HG02884 (cell line): ENCODE measurements at regions not wholly inside any gene's neighbourhood (a gene's known extent, or its start where the extent isn't known, plus 50 kb on each side); places are given as distances from the start of the nearest gene placed in this dataset.

ENCODE experiments used
- ATAC-seq: cut with Tn5 transposase; IDR thresholded peaks from one replicate; pipeline ENCODE4 v1.9.1; 2021; ENCODE audit warnings: mild to moderate bottlenecking, moderate library complexity; ENCODE audit not compliant: unreplicated experiment

GRCh38 chr2:3001615-3002560 is 375.7 kb downstream of the EIPR1 start:
- peak; percentile 54 for ATAC-seq

GRCh38 chr2:3000968-3001367 is 376.6 kb downstream of the EIPR1 start:
- no peak for ATAC-seq

- no peak for ATAC-seq
These were observed 377.5 kb downstream of the EIPR1 start for GRCh38 chr2:3000125-3000524.

- ATAC-seq, result no peak
These were observed 378.6 kb downstream of the EIPR1 start for GRCh38 chr2:2998971-2999370.

DNA sequence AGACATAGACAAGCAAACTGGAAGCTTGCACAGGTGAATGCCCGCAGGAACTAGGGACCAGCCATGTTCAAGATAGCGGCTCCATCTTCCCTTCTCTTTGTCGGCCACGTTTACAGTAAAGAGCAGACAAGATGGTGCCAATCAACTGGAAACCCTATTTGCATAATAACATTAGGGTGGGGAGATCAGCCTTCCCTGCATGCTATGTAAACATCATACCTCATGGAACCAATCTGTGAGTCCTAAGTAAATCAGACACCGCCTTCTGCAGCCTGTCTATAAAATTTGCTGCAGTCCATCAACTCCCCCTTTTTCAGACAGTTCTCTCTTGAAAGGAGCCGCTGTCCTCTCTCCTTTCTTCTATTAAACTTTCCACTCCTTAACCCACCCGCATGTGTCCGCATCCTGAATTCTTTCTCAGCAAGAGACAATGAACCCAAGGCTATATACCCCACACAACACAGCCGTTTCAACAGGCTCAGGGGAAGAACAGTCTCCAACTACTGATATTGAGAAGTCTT is 384.4 kb downstream of the EIPR1 start:
- ATAC-seq, result no peak

- no peak for ATAC-seq
These were observed 385.0 kb downstream of the EIPR1 start for GRCh38 chr2:2992634-2993033.

GRCh38 chr2:2985020-2985419 is 392.6 kb downstream of the EIPR1 start:
- no peak for ATAC-seq

GRCh38 chr2:2981000-2981399 is 396.6 kb downstream of the EIPR1 start:
- ATAC-seq, result no peak

DNA sequence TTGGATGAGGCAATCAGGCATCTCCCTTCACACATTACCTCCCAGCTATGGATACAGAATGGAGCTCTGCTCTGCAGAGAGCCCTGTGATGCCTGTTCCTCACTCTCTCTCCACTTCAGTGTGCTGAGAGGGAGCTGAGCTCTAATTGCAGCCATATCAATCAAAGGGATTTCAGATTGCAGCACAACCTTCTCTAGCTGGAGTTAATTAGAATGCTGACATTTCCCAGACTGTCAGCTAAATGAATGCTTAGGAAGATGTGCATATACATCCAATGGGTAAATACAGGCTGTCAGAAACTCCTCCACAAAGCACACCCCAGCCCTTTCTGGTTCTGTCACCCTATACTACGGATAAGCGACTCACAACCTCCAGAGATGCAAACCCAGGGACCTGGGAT is 402.6 kb downstream of the EIPR1 start:
- ATAC-seq, result no peak

- no peak for ATAC-seq
These were observed 417.0 kb downstream of the EIPR1 start for GRCh38 chr2:2960441-2961133.

DNA sequence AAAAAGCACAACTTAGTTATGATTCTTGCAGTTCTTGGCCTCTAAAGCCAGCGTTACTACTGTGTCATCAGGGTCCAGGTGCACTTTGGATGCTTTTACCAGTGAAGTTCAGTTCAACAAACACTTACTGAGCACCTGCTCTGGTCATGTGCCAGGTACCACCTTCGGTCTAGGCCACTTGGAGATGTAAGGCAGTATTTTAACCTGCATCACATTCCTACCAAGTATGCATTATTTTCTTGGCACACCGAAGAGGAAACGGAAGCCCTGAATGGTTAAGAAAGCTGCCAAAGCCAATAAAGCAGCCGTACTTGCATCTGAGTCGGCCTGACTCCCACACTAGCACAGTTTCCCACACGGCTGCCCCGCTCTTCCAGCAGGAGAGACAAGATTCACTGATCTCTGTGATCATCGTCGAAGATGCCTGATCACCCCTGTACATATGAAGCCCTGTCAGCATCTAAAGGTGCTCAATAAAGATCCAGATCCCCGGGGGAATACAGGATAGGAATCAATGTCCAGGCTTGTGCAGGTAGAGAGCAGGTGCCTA is 427.1 kb downstream of the EIPR1 start:
- no peak for ATAC-seq

DNA sequence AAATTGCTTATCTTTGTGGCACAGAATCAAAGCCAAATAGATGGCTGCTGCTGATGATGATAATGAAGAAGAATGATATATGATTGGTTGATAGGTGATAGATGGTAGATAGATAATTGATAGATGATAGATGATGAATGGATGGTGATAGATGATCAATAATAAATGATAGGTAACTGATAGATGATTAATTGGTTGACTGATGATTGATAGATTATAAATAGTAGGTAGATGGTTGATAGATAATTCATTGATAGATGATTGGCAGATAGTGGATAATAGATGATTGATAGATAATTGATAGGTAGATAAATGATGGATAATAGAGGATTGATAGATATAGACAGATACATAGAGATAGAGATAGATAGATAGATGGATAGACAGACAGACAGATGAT is 430.2 kb downstream of the EIPR1 start:
- no peak for ATAC-seq

DNA sequence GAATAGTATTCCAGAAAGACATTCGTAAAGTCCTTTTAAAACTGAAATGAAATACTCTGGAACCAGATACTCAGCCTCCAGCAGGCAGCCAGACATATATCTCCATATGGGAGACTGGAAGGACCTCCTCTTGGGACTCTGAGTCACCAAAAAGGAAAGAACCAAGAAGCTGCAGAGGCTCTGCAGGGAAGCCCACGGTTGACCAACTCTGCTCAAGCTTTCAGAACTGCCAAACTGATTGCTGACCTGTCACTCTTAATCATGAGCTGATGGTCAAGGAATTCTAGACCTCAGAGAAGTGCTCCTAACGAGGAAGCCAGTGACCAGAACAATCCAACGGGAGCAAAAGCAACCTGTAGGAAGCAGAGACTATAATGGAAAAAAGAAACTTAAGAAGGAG is 434.7 kb downstream of the EIPR1 start:
- ATAC-seq, result no peak

- no peak for ATAC-seq
These were observed 435.4 kb downstream of the EIPR1 start for GRCh38 chr2:2942225-2942624.

DNA sequence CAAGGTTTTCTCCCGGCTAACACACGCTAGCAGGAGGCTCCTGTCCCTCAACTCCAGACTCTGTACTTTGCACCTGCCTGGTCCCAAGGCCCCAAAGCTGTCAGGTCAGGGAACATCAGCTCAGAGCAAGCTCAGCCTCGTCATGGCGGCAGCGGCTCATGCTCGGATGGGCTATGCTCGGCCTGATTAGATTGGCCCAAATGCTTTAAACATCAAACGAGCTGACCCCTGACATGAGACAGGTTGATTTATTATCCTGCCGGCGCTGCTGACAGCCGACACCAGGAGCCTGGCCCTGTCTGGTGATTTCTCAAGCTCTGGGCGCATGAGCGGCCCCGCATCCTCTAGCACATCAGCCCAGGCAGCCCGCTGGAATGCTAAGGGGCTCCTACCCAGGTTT is 436.4 kb downstream of the EIPR1 start:
- ATAC-seq, result no peak

DNA sequence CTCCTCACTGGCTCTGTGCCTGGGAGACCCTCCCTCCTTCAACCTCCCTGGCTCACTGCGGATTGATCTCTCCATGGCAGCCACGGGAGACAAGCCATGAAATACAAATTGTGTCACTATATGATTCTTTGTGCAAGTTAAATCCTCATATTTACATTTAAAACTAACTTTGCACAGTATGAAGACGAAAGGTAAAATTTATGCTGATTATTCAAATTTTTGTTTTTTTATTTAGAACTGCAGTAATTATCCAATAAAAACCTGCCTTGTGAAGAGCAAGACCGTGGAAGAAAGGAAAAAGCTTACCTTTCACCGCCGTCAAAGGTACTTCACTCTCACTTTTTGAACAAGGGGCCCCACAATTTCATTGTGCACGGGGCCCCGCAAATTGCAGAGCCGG is 436.9 kb downstream of the EIPR1 start:
- no peak for ATAC-seq

DNA sequence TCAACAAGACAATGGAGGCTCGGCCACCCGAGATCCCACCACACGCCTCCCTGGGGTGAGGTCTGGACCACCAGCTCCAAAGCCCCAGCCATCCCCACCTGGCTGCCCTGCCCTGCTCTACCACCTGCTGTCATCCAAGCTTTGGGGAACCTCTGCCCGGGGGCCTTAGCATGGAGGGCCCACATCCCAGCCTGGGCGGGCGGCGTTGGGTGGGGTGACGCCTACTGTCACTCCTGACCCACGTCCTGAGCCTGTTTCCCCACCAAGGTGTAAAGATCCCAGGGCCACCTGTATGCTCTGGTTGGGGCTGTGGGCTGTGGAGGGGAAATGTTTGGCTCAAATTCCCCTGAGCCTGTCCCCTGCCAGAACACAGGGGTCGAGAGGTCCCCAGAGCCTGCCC is 437.6 kb downstream of the EIPR1 start:
- ATAC-seq, result no peak

GRCh38 chr2:2939078-2939795 is 438.4 kb downstream of the EIPR1 start:
- ATAC-seq, result no peak

- no peak for ATAC-seq
These were observed 439.1 kb downstream of the EIPR1 start for GRCh38 chr2:2938481-2938880.

GRCh38 chr2:2935445-2936149 is 442.0 kb downstream of the EIPR1 start:
- ATAC-seq, result no peak
